SK-N-SH (cell line): ENCODE measurements at regions not wholly inside any gene's neighbourhood (a gene's known extent, or its start where the extent isn't known, plus 50 kb on each side); places are given as distances from the start of the nearest gene placed in this dataset.

Experiments
- EP300 ChIP-seq, 2 experiments: IDR thresholded peaks; 2 replicates each; pipeline versions ENCODE4 v1.4.0 to v1.6.1; 2012; ENCODE audit warnings: borderline replicate concordance in 1 of 2, low read depth in 1 of 2, low read length in 1 of 2
- EZH2phosphoT487 ChIP-seq: fragments of 200-600 bp; sonication (generic); IDR thresholded peaks from 2 replicates; pipeline ENCODE4 v1.6.1; 2017; ENCODE audit warnings: low read depth, mixed run types, mild to moderate bottlenecking, antibody characterized with exemption, moderate library complexity, borderline replicate concordance
- GABPA ChIP-seq: IDR thresholded peaks from 2 replicates; pipeline ENCODE4 v1.4.0; 2012; ENCODE audit warnings: low read depth, mild to moderate bottlenecking
- MAX ChIP-seq: IDR thresholded peaks from 2 replicates; pipeline ENCODE4 v1.4.0; 2012; ENCODE audit warnings: low read depth
- MXI1 ChIP-seq: IDR thresholded peaks from 2 replicates; pipeline ENCODE4 v1.6.1; 2012; ENCODE audit warnings: mild to moderate bottlenecking, low read depth, low read length, improper control_type of control experiment
- NRF1 ChIP-seq: IDR thresholded peaks from 2 replicates; pipeline ENCODE4 v1.6.1; 2012; ENCODE audit warnings: low read depth, mild to moderate bottlenecking, low read length
- POLR2AphosphoS5 ChIP-seq: IDR thresholded peaks from 2 replicates; pipeline ENCODE4 v1.6.1; 2012; ENCODE audit warnings: low read depth, low read length
- RCOR1 ChIP-seq: fragments of 150-350 bp; IDR thresholded peaks from 2 replicates; pipeline ENCODE4 v1.6.1; 2017; ENCODE audit warnings: antibody characterized with exemption, low read length
- REST ChIP-seq: IDR thresholded peaks from 2 replicates; pipeline ENCODE4 v1.6.1; 2012; ENCODE audit warnings: mild to moderate bottlenecking, low read depth, low read length, moderate library complexity
- TAF1 ChIP-seq: IDR thresholded peaks from 2 replicates; pipeline ENCODE4 v1.6.1; 2012; ENCODE audit warnings: low read depth, mild to moderate bottlenecking, low read length, moderate library complexity, borderline replicate concordance
- USF1 ChIP-seq: IDR thresholded peaks from 2 replicates; pipeline ENCODE4 v1.4.0; 2012; ENCODE audit warnings: low read depth, borderline replicate concordance
- YY1 ChIP-seq: IDR thresholded peaks from 2 replicates; pipeline ENCODE4 v1.4.0; 2012; ENCODE audit warnings: low read depth, mild to moderate bottlenecking
- TF ChIP-seq, protein P1 (sequence below): fragments of 200-600 bp; sonication (generic); IDR thresholded peaks from 2 replicates; pipeline ENCODE4 v1.6.1; 2017; ENCODE audit warnings: antibody characterized with exemption, mild to moderate bottlenecking, moderate library complexity

DNA sequence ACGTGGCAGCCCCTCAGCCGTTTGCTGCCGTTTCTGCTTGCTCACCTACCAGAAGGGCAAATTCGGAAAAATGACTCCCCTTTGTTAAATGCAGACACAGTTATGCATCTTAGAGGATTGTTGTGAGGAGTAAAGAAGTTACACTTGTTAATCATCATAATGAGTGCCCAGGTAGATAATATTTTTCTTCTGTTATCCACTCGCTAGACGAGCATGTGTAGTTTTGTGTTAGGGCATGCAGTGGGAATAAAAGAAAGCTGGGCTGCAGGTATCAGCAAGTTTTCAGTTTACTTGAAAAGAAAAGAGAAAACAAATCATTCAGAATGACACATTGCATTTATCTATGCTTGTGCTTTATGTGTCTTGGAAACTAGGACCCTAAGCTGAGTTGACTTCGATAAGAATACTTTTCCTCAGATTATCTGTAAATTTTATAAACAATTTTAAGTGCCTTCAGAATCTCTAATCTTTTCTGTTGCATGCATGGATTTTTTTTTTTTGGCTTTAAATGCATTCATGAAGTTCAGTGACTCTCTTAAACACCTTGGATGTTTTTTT, 365.3 kb downstream of the QKI start:
- no peak for TF ChIP-seq RCOR1
- no peak for TF ChIP-seq EP300 (IDR thresholded peaks at IDR 0.05; ENCODE audit: borderline replicate concordance in 1 of 2, low read depth in 1 of 2, low read length in 1 of 2)
- TF ChIP-seq, protein P1, sequence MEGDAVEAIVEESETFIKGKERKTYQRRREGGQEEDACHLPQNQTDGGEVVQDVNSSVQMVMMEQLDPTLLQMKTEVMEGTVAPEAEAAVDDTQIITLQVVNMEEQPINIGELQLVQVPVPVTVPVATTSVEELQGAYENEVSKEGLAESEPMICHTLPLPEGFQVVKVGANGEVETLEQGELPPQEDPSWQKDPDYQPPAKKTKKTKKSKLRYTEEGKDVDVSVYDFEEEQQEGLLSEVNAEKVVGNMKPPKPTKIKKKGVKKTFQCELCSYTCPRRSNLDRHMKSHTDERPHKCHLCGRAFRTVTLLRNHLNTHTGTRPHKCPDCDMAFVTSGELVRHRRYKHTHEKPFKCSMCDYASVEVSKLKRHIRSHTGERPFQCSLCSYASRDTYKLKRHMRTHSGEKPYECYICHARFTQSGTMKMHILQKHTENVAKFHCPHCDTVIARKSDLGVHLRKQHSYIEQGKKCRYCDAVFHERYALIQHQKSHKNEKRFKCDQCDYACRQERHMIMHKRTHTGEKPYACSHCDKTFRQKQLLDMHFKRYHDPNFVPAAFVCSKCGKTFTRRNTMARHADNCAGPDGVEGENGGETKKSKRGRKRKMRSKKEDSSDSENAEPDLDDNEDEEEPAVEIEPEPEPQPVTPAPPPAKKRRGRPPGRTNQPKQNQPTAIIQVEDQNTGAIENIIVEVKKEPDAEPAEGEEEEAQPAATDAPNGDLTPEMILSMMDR, result no peak
- TF ChIP-seq EZH2phosphoT487, result no peak
- TF ChIP-seq USF1, result no peak
- no peak for TF ChIP-seq TAF1
- no peak for TF ChIP-seq GABPA
- TF ChIP-seq REST, result no peak
- TF ChIP-seq NRF1, result no peak
- no peak for TF ChIP-seq MAX
- TF ChIP-seq POLR2AphosphoS5, result no peak
- TF ChIP-seq YY1, result no peak
- TF ChIP-seq MXI1, result no peak
